Skin of body (tissue), 2 donors: ENCODE measurements at regions not wholly inside any gene's neighbourhood (a gene's known extent, or its start where the extent isn't known, plus 50 kb on each side); places are given as distances from the start of the nearest gene placed in this dataset. TPM values are rescaled to one million over a fixed set of nuclear protein-coding genes. Genes with fewer than 3 reads are reported as not detected.
A peak's percentile ranks its signal among the peaks of the same experiment; 100 is the strongest.

Experiments
- DNase-seq: peaks from one replicate; lab custom pipeline; 2025; lab: John Stamatoyannopoulos, UW
- small RNA-seq: library from RNA; depleted of rRNA; stranded (forward); fragments of <200 nt; gene quantifications from one replicate; pipeline ENCODE3, GENCODE V24; 2014; ENCODE audit warnings: low replicate concordance

- DNase-seq = no peak
These were observed 62.9 kb upstream of the IL17B start for GRCh38 chr5:149441986-149442385.

- no peak for DNase-seq
These were observed 62.2 kb upstream of the IL17B start for GRCh38 chr5:149441194-149441753.

GRCh38 chr5:149439899-149440542 lies 60.9 kb upstream of the IL17B start:
- peak; percentile 26 for DNase-seq

GRCh38 chr5:149438711-149439132 lies 59.6 kb upstream of the IL17B start:
- no peak for DNase-seq

- DNase-seq = no peak
These were observed 59.2 kb upstream of the IL17B start for GRCh38 chr5:149438281-149438680.

- no peak for DNase-seq
These were observed 58.4 kb upstream of the IL17B start for GRCh38 chr5:149437391-149438040.

GRCh38 chr5:149435660-149436059 lies 56.6 kb upstream of the IL17B start:
- DNase-seq = no peak

- DNase-seq = no peak
These were observed 55.9 kb upstream of the IL17B start for GRCh38 chr5:149435015-149435376.

GRCh38 chr5:149434162-149435014 lies 55.3 kb upstream of the IL17B start:
- no peak for DNase-seq

- no peak for DNase-seq
These were observed 54.5 kb upstream of the IL17B start for GRCh38 chr5:149433524-149434131.

GRCh38 chr5:149432911-149433401 lies 53.9 kb upstream of the IL17B start:
- no peak for DNase-seq

- DNase-seq = no peak
These were observed 53.3 kb upstream of the IL17B start for GRCh38 chr5:149432376-149432775.

- DNase-seq = no peak
These were observed 51.0 kb upstream of the IL17B start for GRCh38 chr5:149429839-149430721.

Small RNAs in the stretch of these regions (small RNA-seq; reads per million reads assigned to genes)
- gene MIR145 = not detected
